ENCODE measurements at regions not wholly inside any gene's neighbourhood (a gene's known extent, or its start where the extent isn't known, plus 50 kb on each side); places are given as distances from the start of the nearest gene placed in this dataset.

GRCh38 chr22:49507607-49508292 is 319.9 kb downstream of the BRD1 start:
- no peak overlapping the region for H3K27ac ChIP-seq
- no peak for TF ChIP-seq CTCF (conservative IDR thresholded peaks at IDR 0.05)

GRCh38 chr22:49506010-49506400 is 321.7 kb downstream of the BRD1 start:
- no peak for TF ChIP-seq CTCF (conservative IDR thresholded peaks at IDR 0.05)
- H3K27ac ChIP-seq = no peak overlapping the region

- no peak overlapping the region for H3K27ac ChIP-seq
- no peak for TF ChIP-seq CTCF (conservative IDR thresholded peaks at IDR 0.05)
These were observed 322.2 kb downstream of the BRD1 start for GRCh38 chr22:49505337-49506009.

- H3K27ac ChIP-seq = no peak overlapping the region
- no peak for TF ChIP-seq CTCF (conservative IDR thresholded peaks at IDR 0.05)
These were observed 323.7 kb downstream of the BRD1 start for GRCh38 chr22:49503896-49504521.

- no peak for TF ChIP-seq CTCF (conservative IDR thresholded peaks at IDR 0.05)
- H3K27ac ChIP-seq = no peak overlapping the region
These were observed 324.4 kb downstream of the BRD1 start for GRCh38 chr22:49503321-49503720.

GRCh38 chr22:49502126-49502826 is 325.4 kb downstream of the BRD1 start:
- no peak for TF ChIP-seq CTCF (conservative IDR thresholded peaks at IDR 0.05)

GRCh38 chr22:49500942-49501395 is 326.7 kb downstream of the BRD1 start:
- no peak overlapping the region for H3K27ac ChIP-seq
- TF ChIP-seq CTCF (conservative IDR thresholded peaks at IDR 0.05) = no peak

More at GRCh38 chr22:49502126-49502826, 325.4 kb downstream of the BRD1 start:
- no peak overlapping the region for H3K27ac ChIP-seq

All from VCaP (cell line).